ENCODE measurements at regions not wholly inside any gene's neighbourhood (a gene's known extent, or its start where the extent isn't known, plus 50 kb on each side); places are given as distances from the start of the nearest gene placed in this dataset.
"Not testable (repeated sequence)": the region's sequence is repeated elsewhere in the genome, so short reads cannot be mapped to it uniquely, and the experiment has no call there.

- DNase-seq (ENCODE audit: low read depth): no peak
These were observed 131.0 kb upstream of the LMNTD1 start for GRCh38 chr12:25684070-25684469.

GRCh38 chr12:25686351-25686750 is 133.3 kb upstream of the LMNTD1 start:
- DNase-seq (ENCODE audit: low read depth): no peak

- DNase-seq (ENCODE audit: low read depth): no peak
These were observed 134.1 kb upstream of the LMNTD1 start for GRCh38 chr12:25687226-25687625.

- DNase-seq (ENCODE audit: low read depth): not testable (repeated sequence)
These were observed 135.8 kb upstream of the LMNTD1 start for GRCh38 chr12:25688851-25689250.

- no peak for DNase-seq (ENCODE audit: low read depth)
These were observed 137.0 kb upstream of the LMNTD1 start for GRCh38 chr12:25689996-25690501.

GRCh38 chr12:25690996-25691864 is 138.1 kb upstream of the LMNTD1 start:
- DNase-seq (ENCODE audit: low read depth): no peak

- DNase-seq (ENCODE audit: low read depth): no peak
These were observed 138.7 kb upstream of the LMNTD1 start for GRCh38 chr12:25691865-25692114.

- DNase-seq (ENCODE audit: low read depth): no peak
These were observed 139.3 kb upstream of the LMNTD1 start for GRCh38 chr12:25692115-25693035.

GRCh38 chr12:25694072-25694471 is 141.0 kb upstream of the LMNTD1 start:
- DNase-seq (ENCODE audit: low read depth): no peak

- no peak for DNase-seq (ENCODE audit: low read depth)
These were observed 142.5 kb upstream of the LMNTD1 start for GRCh38 chr12:25695574-25695973.

- no peak for DNase-seq (ENCODE audit: low read depth)
These were observed 145.7 kb upstream of the LMNTD1 start for GRCh38 chr12:25698772-25699171.

GRCh38 chr12:25699454-25699853 is 146.4 kb upstream of the LMNTD1 start:
- DNase-seq (ENCODE audit: low read depth): no peak

GRCh38 chr12:25701290-25701689 is 148.2 kb upstream of the LMNTD1 start:
- DNase-seq (ENCODE audit: low read depth): no peak

- DNase-seq (ENCODE audit: low read depth): no peak
These were observed 149.5 kb upstream of the LMNTD1 start for GRCh38 chr12:25702553-25702952.

GRCh38 chr12:25705261-25705660 is 152.2 kb upstream of the LMNTD1 start:
- no peak for DNase-seq (ENCODE audit: low read depth)

GRCh38 chr12:25706646-25707045 is 153.6 kb upstream of the LMNTD1 start:
- not testable (repeated sequence) for DNase-seq (ENCODE audit: low read depth)

GRCh38 chr12:25707056-25707455 is 154.0 kb upstream of the LMNTD1 start:
- DNase-seq (ENCODE audit: low read depth): no peak

GRCh38 chr12:25708661-25709060 is 155.6 kb upstream of the LMNTD1 start:
- no peak for DNase-seq (ENCODE audit: low read depth)

- DNase-seq (ENCODE audit: low read depth): no peak
These were observed 157.0 kb upstream of the LMNTD1 start for GRCh38 chr12:25710128-25710527.

GRCh38 chr12:25710938-25711605 is 158.0 kb upstream of the LMNTD1 start:
- DNase-seq (ENCODE audit: low read depth): not testable (repeated sequence)

GRCh38 chr12:25712169-25712568 is 159.1 kb upstream of the LMNTD1 start:
- no peak for DNase-seq (ENCODE audit: low read depth)

- DNase-seq (ENCODE audit: low read depth): no peak
These were observed 160.2 kb upstream of the LMNTD1 start for GRCh38 chr12:25713264-25713663.
